CD4-positive, alpha-beta T cell treated with Interleukin-2 at 100 ng/mL for 4 hours (primary cell): ENCODE measurements at regions not wholly inside any gene's neighbourhood (a gene's known extent, or its start where the extent isn't known, plus 50 kb on each side); places are given as distances from the start of the nearest gene placed in this dataset.

Experiments used
- DNase-seq: peaks from one replicate; pipeline ENCODE4 v3.0.0-alpha.2; 2020; ENCODE audit warnings: low spot score

- no peak for DNase-seq
Observed at GRCh38 chr2:198498516-198498915, 694.1 kb downstream of the PLCL1 start.

GRCh38 chr2:198498048-198498447, 693.7 kb downstream of the PLCL1 start:
- no peak for DNase-seq

GRCh38 chr2:198494931-198495330, 690.5 kb downstream of the PLCL1 start:
- no peak for DNase-seq

GRCh38 chr2:198490748-198491147, 686.4 kb downstream of the PLCL1 start:
- no peak for DNase-seq

- no peak for DNase-seq
Observed at GRCh38 chr2:198488964-198489363, 684.6 kb downstream of the PLCL1 start.

- DNase-seq = no peak
Observed at GRCh38 chr2:198483051-198483450, 678.7 kb downstream of the PLCL1 start.

- DNase-seq = no peak
Observed at GRCh38 chr2:198479065-198479464, 674.7 kb downstream of the PLCL1 start.

GRCh38 chr2:198478361-198478760, 674.0 kb downstream of the PLCL1 start:
- DNase-seq = no peak

- no peak for DNase-seq
Observed at GRCh38 chr2:198476007-198476406, 671.6 kb downstream of the PLCL1 start.

- DNase-seq = no peak
Observed at GRCh38 chr2:198471291-198471690, 666.9 kb downstream of the PLCL1 start.

- DNase-seq = no peak
Observed at GRCh38 chr2:198468136-198468535, 663.7 kb downstream of the PLCL1 start.

- DNase-seq = no peak
Observed at GRCh38 chr2:198465970-198466369, 661.6 kb downstream of the PLCL1 start.

- DNase-seq = no peak
Observed at GRCh38 chr2:198456418-198456817, 652.0 kb downstream of the PLCL1 start.

- DNase-seq = no peak
Observed at GRCh38 chr2:198453866-198454265, 649.5 kb downstream of the PLCL1 start.

- DNase-seq = no peak
Observed at GRCh38 chr2:198452327-198452726, 647.9 kb downstream of the PLCL1 start.

GRCh38 chr2:198448789-198449188, 644.4 kb downstream of the PLCL1 start:
- no peak for DNase-seq

GRCh38 chr2:198444800-198445287, 640.5 kb downstream of the PLCL1 start:
- no peak for DNase-seq

- DNase-seq = no peak
Observed at GRCh38 chr2:198441901-198442300, 637.5 kb downstream of the PLCL1 start.

- DNase-seq = no peak
Observed at GRCh38 chr2:198441246-198441645, 636.9 kb downstream of the PLCL1 start.

GRCh38 chr2:198440833-198441232, 636.4 kb downstream of the PLCL1 start:
- no peak for DNase-seq

- no peak for DNase-seq
Observed at GRCh38 chr2:198438331-198438730, 633.9 kb downstream of the PLCL1 start.

GRCh38 chr2:198424112-198424511, 619.7 kb downstream of the PLCL1 start:
- DNase-seq = no peak

GRCh38 chr2:198417836-198418235, 613.4 kb downstream of the PLCL1 start:
- no peak for DNase-seq

- DNase-seq = no peak
Observed at GRCh38 chr2:198414976-198415375, 610.6 kb downstream of the PLCL1 start.

GRCh38 chr2:198411936-198412335, 607.5 kb downstream of the PLCL1 start:
- DNase-seq = no peak
